Thyroid gland (tissue), 4 donors: ENCODE measurements at regions not wholly inside any gene's neighbourhood (a gene's known extent, or its start where the extent isn't known, plus 50 kb on each side); places are given as distances from the start of the nearest gene placed in this dataset.

Experiments used
- POLR2A ChIP-seq, 2 donors: fragments of 450-650 bp; IDR thresholded peaks; one replicate each; pipeline ENCODE4 v1.6.1; 2017; ENCODE audit warnings: antibody characterized with exemption in 2 of 2, mild to moderate bottlenecking in 2 of 2, moderate library complexity in 1 of 2
- TF ChIP-seq, protein P1 (sequence below), 6 experiments: fragments of 200-600 bp in 3 of 6; fragments of 450-650 bp in 3 of 6; sonication (generic) in 3 of 6; IDR thresholded peaks; one replicate each; pipeline ENCODE4 v1.5.1; 2016 to 2019; ENCODE audit warnings: antibody characterized with exemption in 6 of 6, mild to moderate bottlenecking in 2 of 6, inconsistent platforms in 1 of 6, moderate library complexity in 1 of 6

GRCh38 chr12:72792889-72793288 is 520.7 kb downstream of the TRHDE start:
- no peak for TF ChIP-seq POLR2A (IDR thresholded peaks at IDR 0.05)
- TF ChIP-seq, protein P1, sequence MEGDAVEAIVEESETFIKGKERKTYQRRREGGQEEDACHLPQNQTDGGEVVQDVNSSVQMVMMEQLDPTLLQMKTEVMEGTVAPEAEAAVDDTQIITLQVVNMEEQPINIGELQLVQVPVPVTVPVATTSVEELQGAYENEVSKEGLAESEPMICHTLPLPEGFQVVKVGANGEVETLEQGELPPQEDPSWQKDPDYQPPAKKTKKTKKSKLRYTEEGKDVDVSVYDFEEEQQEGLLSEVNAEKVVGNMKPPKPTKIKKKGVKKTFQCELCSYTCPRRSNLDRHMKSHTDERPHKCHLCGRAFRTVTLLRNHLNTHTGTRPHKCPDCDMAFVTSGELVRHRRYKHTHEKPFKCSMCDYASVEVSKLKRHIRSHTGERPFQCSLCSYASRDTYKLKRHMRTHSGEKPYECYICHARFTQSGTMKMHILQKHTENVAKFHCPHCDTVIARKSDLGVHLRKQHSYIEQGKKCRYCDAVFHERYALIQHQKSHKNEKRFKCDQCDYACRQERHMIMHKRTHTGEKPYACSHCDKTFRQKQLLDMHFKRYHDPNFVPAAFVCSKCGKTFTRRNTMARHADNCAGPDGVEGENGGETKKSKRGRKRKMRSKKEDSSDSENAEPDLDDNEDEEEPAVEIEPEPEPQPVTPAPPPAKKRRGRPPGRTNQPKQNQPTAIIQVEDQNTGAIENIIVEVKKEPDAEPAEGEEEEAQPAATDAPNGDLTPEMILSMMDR (IDR thresholded peaks at IDR 0.05), result no peak
